ENCODE measurements at regions not wholly inside any gene's neighbourhood (a gene's known extent, or its start where the extent isn't known, plus 50 kb on each side); places are given as distances from the start of the nearest gene placed in this dataset.

DNA sequence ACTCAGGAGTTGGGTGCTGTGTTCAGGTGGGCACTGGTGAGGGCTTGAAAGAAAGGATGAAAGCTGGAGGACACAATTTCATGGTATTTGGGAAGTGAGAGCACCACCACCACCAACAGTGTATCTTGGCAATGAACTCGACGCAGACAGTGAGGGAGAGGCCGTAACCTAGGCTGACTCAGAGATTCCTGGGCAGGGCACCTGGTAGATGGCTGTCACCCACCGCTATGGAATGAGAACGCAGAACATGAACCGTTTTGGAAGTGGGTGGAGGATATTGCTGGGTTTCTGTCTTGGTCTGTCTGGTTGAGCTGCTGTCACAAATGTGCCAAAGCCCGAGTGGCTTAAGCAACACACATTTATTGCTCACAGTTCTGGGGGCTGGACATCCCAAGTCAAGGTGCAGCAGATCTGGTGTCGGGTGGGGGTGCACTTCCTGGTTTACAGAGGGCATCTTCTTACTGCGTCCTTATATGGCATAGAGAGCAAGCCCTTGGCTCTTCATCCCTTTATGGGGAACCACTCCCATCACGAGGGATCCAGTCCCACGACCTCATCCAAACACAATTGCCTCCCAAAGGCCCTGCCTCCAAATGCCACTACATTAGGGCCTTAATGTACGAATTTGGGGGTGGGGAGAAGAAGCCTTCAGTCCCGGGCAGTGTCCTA, 246.3 kb downstream of the SIPA1L2 start:
- TF ChIP-seq, protein P1, sequence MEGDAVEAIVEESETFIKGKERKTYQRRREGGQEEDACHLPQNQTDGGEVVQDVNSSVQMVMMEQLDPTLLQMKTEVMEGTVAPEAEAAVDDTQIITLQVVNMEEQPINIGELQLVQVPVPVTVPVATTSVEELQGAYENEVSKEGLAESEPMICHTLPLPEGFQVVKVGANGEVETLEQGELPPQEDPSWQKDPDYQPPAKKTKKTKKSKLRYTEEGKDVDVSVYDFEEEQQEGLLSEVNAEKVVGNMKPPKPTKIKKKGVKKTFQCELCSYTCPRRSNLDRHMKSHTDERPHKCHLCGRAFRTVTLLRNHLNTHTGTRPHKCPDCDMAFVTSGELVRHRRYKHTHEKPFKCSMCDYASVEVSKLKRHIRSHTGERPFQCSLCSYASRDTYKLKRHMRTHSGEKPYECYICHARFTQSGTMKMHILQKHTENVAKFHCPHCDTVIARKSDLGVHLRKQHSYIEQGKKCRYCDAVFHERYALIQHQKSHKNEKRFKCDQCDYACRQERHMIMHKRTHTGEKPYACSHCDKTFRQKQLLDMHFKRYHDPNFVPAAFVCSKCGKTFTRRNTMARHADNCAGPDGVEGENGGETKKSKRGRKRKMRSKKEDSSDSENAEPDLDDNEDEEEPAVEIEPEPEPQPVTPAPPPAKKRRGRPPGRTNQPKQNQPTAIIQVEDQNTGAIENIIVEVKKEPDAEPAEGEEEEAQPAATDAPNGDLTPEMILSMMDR (IDR thresholded peaks at IDR 0.05) = no peak
- no peak for TF ChIP-seq CREM (CRISPR knock-in tag; IDR thresholded peaks at IDR 0.05)
